ENCODE measurements at regions not wholly inside any gene's neighbourhood (a gene's known extent, or its start where the extent isn't known, plus 50 kb on each side); places are given as distances from the start of the nearest gene placed in this dataset.

DNA sequence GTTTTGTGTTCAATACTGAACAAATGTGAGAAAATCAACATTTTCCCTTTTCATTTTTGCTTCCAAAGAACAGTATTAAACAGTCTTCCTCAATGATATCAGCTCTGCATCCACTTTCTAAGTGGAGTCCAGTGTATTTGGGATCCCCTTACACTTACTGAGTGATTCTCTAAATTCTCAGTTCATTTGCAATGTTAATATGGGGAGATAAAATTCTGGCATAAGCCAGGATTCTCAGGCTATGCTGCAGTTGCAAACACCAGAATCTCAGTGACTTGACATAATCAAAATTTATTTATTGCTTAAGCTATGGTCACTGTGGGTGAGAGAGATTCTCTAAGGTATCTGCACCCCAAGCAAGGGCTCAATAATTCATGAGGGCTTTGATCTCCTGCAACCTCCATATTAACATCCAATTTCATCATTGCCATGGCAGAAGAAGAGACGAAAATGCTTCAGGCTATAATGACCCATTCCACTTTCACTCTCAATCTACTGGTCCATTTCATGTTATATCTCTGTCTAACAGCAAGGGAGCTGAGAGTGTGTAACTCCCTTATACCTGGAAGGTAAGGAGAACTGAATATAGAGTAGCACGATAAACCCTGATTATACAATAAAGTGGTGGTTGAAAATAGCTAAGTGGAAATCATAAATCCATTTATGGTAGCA, 64.1 kb upstream of the CARD18 start:
- Histone ChIP-seq H3K4me3 (no peak overlapping the region), H3K36me3 (no peaks in the 10 kb centered on the region), H3K4me1 (no peaks in the 10 kb centered on the region), H3K27me3 (no peaks in the 10 kb centered on the region), H3K9me3 (no peaks in the 10 kb centered on the region), H3K27ac (no peak overlapping the region)
- ATAC-seq (no peak), DNase-seq (no peak)
- TF ChIP-seq, protein P1, sequence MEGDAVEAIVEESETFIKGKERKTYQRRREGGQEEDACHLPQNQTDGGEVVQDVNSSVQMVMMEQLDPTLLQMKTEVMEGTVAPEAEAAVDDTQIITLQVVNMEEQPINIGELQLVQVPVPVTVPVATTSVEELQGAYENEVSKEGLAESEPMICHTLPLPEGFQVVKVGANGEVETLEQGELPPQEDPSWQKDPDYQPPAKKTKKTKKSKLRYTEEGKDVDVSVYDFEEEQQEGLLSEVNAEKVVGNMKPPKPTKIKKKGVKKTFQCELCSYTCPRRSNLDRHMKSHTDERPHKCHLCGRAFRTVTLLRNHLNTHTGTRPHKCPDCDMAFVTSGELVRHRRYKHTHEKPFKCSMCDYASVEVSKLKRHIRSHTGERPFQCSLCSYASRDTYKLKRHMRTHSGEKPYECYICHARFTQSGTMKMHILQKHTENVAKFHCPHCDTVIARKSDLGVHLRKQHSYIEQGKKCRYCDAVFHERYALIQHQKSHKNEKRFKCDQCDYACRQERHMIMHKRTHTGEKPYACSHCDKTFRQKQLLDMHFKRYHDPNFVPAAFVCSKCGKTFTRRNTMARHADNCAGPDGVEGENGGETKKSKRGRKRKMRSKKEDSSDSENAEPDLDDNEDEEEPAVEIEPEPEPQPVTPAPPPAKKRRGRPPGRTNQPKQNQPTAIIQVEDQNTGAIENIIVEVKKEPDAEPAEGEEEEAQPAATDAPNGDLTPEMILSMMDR (IDR thresholded peaks at IDR 0.05) = no peak
- intact Hi-C loops (cut with DNase I) = no loop called here

DNA sequence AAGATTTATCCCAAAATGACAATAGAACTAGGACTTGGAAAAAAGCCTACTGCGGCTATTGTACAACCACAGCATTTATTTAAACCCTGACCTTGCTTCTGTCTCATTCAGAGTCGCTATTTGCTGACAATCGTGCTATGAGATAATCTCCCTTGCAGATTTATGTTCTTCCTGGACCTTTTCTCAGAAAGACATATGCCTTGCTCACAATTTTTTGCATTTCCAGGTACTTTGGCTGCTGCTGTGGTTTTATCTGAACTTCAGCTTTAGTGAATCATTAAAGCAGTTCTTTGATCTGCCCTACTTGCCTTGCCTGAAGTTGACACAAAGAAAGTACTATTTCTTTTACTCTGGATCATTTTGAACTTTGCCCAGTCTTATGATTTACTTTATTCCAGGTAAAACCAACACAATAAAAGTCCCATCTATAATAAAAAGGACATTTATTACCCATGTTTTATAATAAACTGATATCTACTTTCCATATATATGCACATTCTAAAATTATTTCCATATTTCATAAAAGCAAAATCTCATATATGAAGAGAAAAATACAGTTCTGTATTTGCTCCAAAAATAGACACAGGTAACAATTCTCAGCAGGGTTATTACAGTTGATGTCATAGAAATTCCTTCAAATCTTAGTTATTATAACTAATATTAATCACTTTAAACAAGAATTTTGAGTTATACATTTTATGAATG, 63.4 kb upstream of the CARD18 start:
- intact Hi-C loops (cut with DNase I) = no loop called here
- Histone ChIP-seq H3K4me1 (no peaks in the 10 kb centered on the region), H3K27me3 (no peaks in the 10 kb centered on the region), H3K36me3 (no peaks in the 10 kb centered on the region), H3K9me3 (no peaks in the 10 kb centered on the region), H3K27ac (no peak overlapping the region), H3K4me3 (no peak overlapping the region)
- ATAC-seq (no peak), DNase-seq (no peak)
- TF ChIP-seq, protein P1 (IDR thresholded peaks at IDR 0.05) = no peak

DNA sequence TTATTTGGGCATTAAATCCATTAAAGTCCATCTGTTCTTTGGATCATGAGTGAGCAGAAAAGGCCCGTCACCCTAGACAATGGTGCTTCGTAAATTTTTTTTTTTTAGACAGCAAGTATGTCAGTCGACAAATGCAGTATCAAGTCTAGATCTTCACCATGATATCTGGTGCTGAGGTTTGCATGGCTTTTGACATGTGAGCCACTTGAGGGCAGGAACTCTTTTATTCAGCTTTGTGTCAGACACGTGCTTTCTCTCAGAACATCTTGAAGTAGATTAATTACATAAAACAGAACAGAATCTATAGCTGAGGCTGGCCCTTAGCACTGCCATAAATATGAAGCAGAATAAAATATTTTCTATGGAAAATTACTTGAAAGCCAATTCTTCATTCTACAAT, 62.9 kb upstream of the CARD18 start:
- no peak for DNase-seq
- Histone ChIP-seq H3K36me3 (no peaks in the 10 kb centered on the region), H3K4me1 (no peaks in the 10 kb centered on the region), H3K27me3 (no peaks in the 10 kb centered on the region), H3K9me3 (no peaks in the 10 kb centered on the region), H3K27ac (no peak overlapping the region), H3K4me3 (no peak overlapping the region)
- intact Hi-C loops (cut with DNase I) = no loop called here
- ATAC-seq = no peak
- TF ChIP-seq, protein P1 (IDR thresholded peaks at IDR 0.05) = no peak

GRCh38 chr11:105201166-105201565, 61.6 kb upstream of the CARD18 start:
- no peaks in the 10 kb centered on the region for H3K36me3 ChIP-seq
- ATAC-seq = no peak
- TF ChIP-seq, protein P1 (IDR thresholded peaks at IDR 0.05) = no peak
- intact Hi-C loops (cut with DNase I) = no loop called here
- no peaks in the 10 kb centered on the region for H3K4me1 ChIP-seq
- H3K27ac ChIP-seq = no peak overlapping the region
- H3K4me3 ChIP-seq = no peak overlapping the region
- no peaks in the 10 kb centered on the region for H3K9me3 ChIP-seq
- no peak for DNase-seq
- no peaks in the 10 kb centered on the region for H3K27me3 ChIP-seq

GRCh38 chr11:105197071-105197815, 57.7 kb upstream of the CARD18 start:
- intact Hi-C loops (cut with DNase I) = no loop called here
- no peak overlapping the region for H3K4me3 ChIP-seq
- no peaks in the 10 kb centered on the region for H3K9me3 ChIP-seq
- H3K27me3 ChIP-seq = no peaks in the 10 kb centered on the region
- no peak for ATAC-seq
- H3K4me1 ChIP-seq = no peaks in the 10 kb centered on the region
- no peak for DNase-seq
- H3K27ac ChIP-seq = no peak overlapping the region
- TF ChIP-seq, protein P1 (IDR thresholded peaks at IDR 0.05) = no peak
- H3K36me3 ChIP-seq = no peaks in the 10 kb centered on the region
